Bronchial epithelial cell (primary cell): ENCODE measurements at regions not wholly inside any gene's neighbourhood (a gene's known extent, or its start where the extent isn't known, plus 50 kb on each side); places are given as distances from the start of the nearest gene placed in this dataset.

ENCODE experiments used
- DNase-seq: peaks from one replicate; pipeline ENCODE4 v3.0.0-alpha.2; 2010; ENCODE audit warnings: low read depth
- FAIRE-seq: peaks from 2 replicates; lab custom pipeline; 2011; peaks lifted over from hg19 to GRCh38; lab: Jason Lieb, UNC
- H3K27me3 ChIP-seq: 2 replicates; pipeline ENCODE4 v1.5.1; 2011; ENCODE audit warnings: low read length; ENCODE audit not compliant: control insufficient read depth, insufficient read depth
- H3K36me3 ChIP-seq: 2 replicates; pipeline ENCODE4 v1.5.1; 2011; ENCODE audit warnings: low read length; ENCODE audit not compliant: control insufficient read depth, insufficient read depth
- H3K4me3 ChIP-seq: 2 replicates; pipeline ENCODE4 v1.5.1; 2011; ENCODE audit warnings: mild to moderate bottlenecking, low read depth, low read length, control low read depth
- CTCF ChIP-seq: IDR thresholded peaks from 2 replicates; pipeline ENCODE4 v1.5.1; 2011; ENCODE audit warnings: mild to moderate bottlenecking, moderate library complexity, low read length, control low read depth, inconsistent platforms; ENCODE audit not compliant: insufficient read depth, severe bottlenecking

GRCh38 chr21:33973268-33973667 lies 57.7 kb upstream of the ATP5PO start:
- DNase-seq (no peak), FAIRE-seq (no peak)
- Histone ChIP-seq H3K4me3 (no peak overlapping the region), H3K36me3 (no peaks in the 10 kb centered on the region), H3K27me3 (no peaks in the 10 kb centered on the region)
- TF ChIP-seq CTCF = no peak

DNA sequence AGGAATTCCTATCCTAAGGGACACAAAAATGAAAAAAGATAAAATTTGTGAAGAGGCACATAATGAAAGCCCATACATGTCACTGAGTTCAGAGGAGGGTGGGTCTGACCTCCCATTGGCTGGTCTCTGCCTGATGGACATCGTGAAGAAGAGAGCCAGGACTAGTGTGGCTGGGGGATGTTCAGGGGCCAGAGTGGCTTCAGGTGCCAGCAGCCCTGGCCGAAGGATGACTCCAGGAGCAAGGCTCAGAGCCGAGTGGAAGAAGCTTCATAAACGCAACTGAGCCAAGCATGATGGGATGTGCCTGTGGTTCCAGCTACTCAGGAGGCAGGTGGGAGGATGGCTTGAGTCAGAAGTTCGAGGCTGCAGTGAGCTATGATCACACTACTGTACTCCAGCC lies 56.9 kb upstream of the ATP5PO start:
- H3K27me3 ChIP-seq = no peaks in the 10 kb centered on the region
- TF ChIP-seq CTCF = no peak
- no peak for DNase-seq
- no peak overlapping the region for H3K4me3 ChIP-seq
- no peak for FAIRE-seq
- no peaks in the 10 kb centered on the region for H3K36me3 ChIP-seq

DNA sequence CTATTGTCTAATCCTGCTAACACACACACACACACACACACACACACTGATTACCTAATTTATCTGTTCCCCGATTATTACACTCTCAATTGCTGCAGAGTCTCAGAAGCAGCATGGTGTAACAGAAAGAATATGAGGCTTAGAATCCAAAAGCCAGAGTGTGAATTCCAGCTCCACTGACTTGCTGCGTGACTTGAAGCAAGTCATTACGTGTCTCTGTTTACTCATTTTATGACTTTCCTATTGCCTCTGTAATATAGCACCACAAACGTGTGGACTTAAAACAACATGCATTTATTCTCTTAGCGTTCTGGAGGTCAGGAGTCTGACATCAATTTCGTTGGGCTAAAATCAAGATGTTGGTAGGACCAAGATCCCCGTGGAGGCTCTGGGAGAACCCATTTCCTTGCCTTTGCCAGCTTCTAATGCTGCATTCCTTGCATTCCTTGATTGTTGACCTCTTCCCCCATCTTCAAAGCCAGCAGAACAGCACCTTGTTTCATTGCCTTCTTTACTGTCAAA lies 55.9 kb upstream of the ATP5PO start:
- no peak overlapping the region for H3K4me3 ChIP-seq
- FAIRE-seq = no peak

GRCh38 chr21:33969581-33969980 lies 54.0 kb upstream of the ATP5PO start:
- FAIRE-seq (no peak), DNase-seq (no peak)
- Histone ChIP-seq H3K4me3 (no peak overlapping the region), H3K36me3 (no peaks in the 10 kb centered on the region), H3K27me3 (no peaks in the 10 kb centered on the region)
- TF ChIP-seq CTCF = no peak

More for the DNA sequence above, 55.9 kb upstream of the ATP5PO start:
- TF ChIP-seq CTCF = no peak
- no peaks in the 10 kb centered on the region for H3K27me3 ChIP-seq
- no peaks in the 10 kb centered on the region for H3K36me3 ChIP-seq
- DNase-seq = peak; percentile 95

DNA sequence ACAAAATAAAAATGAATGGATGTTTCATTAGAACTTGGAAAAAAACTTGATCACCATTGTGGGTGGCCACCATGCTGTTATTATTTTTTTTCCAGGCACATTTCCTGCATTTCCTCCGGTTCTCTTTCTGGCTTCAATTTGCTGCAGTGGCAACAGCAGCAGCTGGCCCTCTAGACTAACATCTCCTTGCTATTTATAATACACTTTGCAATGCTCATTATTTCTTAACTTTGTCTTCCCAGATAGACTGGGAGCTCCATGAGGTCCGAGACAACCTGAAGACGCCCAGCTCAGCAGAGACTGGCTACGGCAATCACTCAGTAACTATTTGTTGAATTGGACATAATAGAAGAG lies 53.4 kb upstream of the ATP5PO start:
- Histone ChIP-seq H3K4me3 (no peak overlapping the region), H3K27me3 (no peaks in the 10 kb centered on the region), H3K36me3 (no peaks in the 10 kb centered on the region)
- no peak for DNase-seq
- no peak for FAIRE-seq
- TF ChIP-seq CTCF = no peak
